ENCODE measurements at regions not wholly inside any gene's neighbourhood (a gene's known extent, or its start where the extent isn't known, plus 50 kb on each side); places are given as distances from the start of the nearest gene placed in this dataset.

DNA sequence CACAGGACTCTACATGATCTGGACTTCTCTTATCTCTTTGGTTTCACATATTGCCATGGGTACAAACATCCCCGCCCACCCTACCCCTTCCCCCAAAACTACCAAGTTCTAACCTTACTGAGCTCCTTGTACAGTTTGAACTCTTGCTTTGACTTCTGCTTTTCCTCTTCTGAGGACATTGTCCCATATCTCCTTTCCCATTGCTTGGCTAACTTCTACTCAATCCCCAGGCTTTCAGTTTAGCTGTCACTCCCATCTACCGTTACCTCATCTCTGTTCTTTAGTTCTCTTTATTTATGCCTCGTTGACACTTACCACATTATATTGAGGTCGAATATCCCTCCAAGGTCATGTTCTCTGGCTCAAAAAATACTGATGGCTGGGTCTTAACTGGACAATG lies 393.5 kb upstream of the CADM1 start:
- TF ChIP-seq, protein P1, sequence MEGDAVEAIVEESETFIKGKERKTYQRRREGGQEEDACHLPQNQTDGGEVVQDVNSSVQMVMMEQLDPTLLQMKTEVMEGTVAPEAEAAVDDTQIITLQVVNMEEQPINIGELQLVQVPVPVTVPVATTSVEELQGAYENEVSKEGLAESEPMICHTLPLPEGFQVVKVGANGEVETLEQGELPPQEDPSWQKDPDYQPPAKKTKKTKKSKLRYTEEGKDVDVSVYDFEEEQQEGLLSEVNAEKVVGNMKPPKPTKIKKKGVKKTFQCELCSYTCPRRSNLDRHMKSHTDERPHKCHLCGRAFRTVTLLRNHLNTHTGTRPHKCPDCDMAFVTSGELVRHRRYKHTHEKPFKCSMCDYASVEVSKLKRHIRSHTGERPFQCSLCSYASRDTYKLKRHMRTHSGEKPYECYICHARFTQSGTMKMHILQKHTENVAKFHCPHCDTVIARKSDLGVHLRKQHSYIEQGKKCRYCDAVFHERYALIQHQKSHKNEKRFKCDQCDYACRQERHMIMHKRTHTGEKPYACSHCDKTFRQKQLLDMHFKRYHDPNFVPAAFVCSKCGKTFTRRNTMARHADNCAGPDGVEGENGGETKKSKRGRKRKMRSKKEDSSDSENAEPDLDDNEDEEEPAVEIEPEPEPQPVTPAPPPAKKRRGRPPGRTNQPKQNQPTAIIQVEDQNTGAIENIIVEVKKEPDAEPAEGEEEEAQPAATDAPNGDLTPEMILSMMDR (IDR thresholded peaks at IDR 0.05) = no peak
- TF ChIP-seq POLR2A (IDR thresholded peaks at IDR 0.05) = no peak
